Amniotic stem cell (primary cell): ENCODE measurements at regions not wholly inside any gene's neighbourhood (a gene's known extent, or its start where the extent isn't known, plus 50 kb on each side); places are given as distances from the start of the nearest gene placed in this dataset.

Experiments
- DNase-seq: peaks from one replicate; lab custom pipeline; 2025; lab: John Stamatoyannopoulos, UW

DNA sequence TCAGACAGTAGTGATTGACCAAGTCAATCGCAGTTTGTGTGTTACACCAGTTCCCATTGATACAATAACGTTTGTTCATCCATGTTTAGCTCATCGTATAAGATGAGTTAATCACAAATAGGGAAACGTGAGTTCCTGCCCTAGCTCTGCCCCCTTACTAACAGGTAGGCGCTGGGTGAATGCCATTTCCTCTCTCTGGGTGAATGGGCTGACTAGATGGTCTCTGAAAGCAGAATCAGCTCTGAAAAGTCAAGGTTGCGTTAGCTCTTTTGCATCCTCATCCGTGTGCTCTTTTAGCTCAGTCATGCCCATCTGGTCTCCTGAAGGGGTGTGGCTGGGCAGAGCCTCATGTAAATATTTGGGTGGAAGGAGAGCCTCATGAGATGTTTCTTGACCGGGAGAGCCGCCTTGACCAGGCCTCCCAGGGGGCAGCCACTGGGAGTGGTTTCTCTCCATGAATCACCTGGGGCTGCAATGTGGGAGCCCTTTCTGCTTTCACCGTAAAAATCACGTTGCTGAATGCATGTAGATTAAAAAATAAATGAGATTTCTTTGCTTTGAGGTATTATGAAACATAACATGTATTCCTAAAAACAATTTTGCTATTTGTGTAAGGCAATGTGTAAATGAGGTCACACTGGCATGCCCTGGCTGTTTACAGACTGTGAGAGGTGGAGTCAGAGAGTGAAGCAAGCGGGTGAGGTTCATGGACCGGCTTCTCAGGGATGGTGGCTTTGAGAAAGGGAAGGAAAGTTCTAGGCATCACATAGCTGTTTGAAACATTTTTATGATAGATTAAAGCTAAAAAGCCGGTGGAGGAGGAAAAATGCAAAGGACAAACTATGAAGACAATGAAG, 108.4 kb upstream of the RASGRP1 start:
- DNase-seq: no peak

DNA sequence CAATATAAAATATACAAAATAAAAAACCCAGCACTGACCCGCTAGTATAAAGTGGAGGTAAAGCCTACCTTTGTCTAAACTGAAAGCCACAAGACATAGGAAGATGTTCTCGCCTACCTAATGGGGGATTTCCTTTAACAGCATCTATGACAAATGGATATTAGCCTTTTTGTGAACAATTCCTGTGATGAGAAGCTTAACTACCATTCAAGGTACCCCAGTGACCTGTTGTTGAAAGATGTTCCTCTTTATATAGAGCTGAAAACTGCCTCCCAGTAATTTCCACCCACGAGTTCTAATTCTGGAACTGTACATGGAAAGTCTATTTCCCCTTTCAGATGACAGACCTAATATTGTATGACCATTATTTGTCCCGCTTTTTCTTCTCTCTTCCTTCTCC, 109.8 kb upstream of the RASGRP1 start:
- no peak for DNase-seq

DNA sequence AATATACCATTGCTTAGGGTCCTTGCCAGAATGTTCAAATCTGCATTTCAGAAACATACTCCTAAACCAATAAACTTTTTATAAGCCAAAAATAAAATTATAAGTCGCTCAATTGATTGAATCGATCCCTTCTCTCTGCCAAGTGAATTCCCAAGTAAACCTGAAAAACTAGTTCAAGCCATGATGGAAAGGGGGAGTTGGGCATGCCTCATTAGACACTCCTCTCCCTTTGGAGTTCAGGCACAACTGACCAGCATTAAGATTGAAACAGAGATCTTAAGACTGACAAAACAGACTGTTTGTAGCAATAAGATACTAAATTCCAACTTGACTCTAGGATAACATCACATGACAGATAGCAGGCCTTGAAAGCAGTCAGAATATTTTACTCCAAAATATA, 113.7 kb upstream of the RASGRP1 start:
- DNase-seq: no peak

DNA sequence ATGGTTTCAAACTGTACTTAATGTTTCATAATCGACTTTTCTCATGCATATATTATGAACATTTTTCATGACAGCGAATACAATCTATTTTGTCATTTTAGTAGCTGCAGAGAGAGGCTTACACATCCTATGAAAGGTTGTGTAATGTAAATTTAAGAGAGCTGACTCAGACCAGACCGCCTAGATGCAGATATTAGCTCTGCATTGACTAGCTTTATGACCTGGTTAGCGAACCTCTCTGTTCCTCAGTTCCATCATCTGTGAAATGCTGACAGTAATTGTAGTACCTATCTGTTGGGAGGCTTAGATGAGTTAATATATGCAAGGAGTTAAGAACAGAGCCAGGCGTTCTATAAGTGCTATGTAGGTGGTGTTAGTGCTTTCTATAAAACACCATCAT, 116.2 kb upstream of the RASGRP1 start:
- no peak for DNase-seq

DNA sequence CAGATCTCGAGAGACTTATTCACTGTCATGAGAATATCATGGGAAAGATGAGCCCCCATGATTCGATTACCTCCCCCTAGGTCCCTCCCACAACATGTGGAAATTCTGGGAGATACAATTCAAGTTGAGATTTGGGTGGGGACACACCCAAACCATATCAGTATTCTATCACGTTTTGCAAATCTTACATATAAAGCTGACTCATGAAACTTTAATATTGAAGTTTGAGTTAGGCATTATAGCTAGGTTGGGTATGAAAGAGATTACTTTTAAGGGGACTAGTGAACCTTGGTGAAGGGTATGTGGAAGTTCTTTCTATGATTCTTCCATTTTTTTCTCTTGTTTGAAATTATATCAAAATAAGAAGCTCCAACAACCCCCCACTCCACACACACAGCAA, 117.7 kb upstream of the RASGRP1 start:
- no peak for DNase-seq

DNA sequence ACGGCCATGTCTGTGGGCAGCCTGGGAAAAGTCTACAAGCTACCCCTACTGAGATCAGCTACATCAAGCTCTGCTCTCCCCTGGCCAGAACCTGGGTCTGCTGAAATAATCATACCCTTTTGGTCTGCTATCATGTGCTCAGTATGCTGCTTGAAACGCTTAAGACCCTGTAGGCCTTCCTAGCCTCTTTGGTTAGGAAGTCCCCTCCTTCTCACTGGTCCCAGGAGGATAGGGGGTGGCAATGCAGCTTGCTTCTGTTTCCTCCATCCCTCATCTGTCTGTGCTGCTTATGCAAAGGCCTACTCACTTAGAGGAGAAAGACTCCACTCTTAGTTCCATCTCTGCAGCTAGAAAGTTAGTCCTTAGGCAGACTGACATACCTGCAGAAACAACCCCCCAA, 118.2 kb upstream of the RASGRP1 start:
- DNase-seq: no peak

DNA sequence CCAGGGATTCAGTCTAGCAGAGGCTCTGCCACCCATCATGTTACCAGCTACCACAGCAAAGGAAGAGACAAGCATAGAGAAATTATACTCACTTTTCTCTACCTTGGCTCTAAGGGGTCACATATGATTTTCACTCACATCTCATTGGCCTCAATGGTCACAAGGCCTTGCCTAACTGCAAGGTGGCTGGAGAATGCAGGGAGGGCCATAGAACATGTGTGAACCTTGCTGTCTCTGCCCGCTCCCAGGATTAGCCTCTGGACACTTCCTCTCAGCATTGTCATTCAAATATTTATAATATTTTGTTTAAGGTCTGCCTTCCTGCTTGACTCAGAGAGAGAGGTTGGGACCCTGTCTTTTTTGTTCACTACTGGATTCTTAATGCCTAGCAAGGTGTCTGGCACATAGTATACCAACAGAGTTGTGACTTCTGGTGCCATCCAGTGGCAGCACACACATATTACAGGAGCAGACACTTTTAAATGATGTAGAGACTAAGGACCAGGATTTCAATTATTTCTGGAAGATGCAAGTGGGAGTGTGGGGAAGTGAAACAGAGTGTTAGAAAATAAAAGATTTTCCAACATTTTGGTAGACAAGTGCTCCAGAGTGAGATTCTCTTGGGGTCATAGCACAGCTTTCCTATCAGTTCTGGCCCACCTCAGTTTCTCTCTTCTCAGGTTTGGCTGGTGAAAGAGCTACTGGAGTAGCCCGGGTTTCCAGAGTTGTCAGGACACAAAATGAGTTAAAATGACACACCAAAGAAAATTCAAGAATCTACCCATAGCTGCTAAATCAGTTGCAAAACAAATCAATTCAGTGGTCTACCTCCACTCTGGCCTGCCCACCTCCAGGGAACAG, 119.0 kb upstream of the RASGRP1 start:
- no peak for DNase-seq

DNA sequence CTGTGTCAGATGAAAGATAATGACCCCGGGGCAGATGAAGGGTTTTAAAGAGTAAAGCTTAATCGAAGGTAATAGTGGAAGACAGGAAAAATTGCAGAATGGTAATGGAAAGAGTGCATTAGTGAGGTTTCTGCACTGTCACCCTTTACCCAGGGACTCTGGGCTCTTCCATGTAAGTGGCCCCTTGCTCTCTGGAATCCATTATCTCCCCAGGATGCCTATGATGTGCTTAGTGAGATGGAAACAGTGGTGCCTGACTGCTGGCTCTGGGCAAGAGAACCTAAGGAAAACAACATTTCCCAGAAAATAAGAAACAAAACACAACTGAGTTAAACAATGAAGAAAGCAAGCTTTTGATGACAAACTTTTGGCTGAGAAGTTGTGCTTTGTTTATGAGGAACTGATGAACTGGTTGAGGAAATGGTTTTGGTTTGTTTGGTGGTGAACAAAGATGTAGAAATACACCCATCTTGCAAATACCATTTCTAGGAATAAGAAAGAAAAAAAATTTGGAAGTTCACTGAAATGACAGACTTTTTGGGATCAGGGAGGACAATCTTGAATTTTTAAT, 119.9 kb upstream of the RASGRP1 start:
- no peak for DNase-seq

DNA sequence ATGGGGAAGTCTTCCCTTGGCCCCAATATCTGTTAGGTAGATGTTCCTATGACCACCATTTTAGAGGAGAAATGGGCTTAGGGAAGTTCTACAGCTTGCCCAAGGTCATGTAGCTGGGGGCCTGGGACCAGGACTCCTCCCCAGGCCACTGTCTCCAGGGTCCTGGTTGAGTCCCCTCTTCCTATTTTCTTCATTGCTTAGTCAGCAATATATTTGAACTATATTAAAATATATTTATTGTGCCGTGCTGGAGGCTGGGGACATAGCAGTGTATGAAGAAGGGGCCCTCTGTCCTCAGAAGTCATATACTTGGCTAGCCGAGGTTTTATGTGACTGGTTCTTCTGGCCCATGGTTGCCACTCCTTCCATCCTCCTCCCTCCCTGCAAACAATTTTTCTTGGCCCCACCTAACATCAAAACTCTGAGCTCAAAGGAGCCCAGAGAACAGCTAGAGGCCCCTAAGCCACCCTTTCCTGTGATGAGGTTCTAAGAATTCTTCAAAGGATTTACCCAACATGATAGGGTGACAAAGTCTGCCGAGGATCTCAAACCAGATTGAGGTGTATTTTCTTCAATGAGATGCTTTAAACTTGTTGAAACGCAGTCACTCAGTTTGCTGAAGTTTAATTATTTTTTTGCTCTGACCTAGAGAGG, 121.2 kb upstream of the RASGRP1 start:
- DNase-seq: no peak

DNA sequence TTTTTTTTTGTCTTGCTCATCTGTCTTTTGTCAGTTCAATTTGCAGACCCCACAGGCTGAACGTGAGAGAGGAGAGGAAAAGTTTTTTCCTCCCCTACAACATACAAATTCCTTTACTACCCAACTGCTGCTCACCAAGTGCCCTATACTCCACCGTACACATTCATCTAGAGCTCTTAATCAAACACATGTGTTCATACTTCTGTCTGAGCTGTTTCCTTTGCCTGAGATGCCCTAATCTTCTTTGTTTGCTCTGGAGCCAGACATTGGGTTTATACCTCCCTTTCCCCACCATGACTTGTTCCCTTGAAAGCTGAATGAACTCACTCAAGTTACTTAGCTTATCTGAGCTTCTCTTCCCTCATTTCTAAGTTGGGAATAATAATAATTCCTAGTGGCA, 122.7 kb upstream of the RASGRP1 start:
- DNase-seq: no peak

DNA sequence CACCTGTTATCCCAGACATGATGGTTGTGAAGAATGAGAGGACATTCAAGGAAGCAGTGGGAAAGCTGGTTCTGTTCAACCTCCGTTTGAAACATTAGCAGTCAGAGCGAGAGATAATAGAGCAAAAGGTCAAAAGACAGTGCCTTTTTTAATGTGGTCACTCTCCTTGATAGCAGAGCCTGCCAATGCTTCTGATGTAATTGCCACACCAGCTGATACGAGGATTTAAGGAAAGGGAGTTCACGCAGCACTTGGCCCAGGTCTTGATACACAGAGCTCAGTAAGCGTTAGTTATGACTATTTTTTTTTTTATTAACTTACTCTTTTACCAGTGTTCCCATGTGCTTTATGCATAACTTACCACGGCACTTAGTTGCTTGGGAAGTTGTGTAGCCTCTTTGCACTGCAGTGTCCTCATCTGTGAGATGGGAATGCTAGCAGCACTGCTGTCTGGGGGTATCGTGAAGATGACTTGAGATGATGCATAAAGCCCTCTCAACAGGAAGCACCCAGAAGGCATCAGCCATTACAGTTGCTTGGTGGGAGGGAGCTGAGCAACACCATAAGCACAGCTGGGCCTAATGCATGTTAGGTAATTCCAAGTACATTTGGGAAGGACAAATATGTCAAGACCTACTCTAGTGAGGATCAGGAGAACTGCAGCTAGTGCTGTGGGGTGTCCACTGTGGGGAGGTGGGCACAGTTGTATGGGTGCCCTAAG, 123.3 kb upstream of the RASGRP1 start:
- no peak for DNase-seq

DNA sequence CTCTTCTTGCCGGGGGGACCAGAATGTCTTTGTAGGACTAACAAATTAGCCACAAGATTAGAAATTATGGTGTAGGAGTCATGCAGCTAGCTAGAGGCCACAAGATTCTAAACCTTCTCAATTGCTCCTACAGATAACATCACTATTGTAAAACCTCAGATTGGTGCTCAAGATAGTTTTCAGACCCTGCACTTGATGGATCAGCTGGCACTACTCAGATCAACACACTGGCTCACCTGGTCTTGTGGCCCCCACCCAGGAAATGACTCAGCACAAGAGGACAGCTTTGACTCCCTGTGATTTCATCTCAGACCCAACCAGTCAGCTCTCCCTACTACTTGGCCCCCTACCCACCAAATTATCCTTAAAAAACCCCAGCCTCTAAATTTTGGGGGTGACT, 124.1 kb upstream of the RASGRP1 start:
- DNase-seq: no peak

DNA sequence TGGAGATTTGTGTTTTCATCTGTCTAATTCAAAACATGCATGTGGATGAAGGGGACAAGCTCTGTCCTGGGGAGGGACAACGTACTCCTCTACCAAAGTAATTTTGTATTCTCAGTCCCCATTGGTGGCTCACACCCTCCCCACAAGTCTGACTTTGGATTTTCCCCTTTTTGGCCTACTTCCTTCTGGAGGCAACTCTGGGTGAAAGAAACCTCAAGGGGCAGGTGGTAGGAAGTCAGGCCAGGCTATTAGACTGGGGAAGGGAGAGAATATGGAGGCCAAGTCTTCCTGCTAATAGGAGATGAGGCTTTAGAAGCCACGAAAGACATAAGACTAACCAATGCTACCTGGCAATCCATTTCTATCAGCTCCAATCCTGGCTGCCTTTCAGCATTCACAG, 124.9 kb upstream of the RASGRP1 start:
- DNase-seq: no peak

DNA sequence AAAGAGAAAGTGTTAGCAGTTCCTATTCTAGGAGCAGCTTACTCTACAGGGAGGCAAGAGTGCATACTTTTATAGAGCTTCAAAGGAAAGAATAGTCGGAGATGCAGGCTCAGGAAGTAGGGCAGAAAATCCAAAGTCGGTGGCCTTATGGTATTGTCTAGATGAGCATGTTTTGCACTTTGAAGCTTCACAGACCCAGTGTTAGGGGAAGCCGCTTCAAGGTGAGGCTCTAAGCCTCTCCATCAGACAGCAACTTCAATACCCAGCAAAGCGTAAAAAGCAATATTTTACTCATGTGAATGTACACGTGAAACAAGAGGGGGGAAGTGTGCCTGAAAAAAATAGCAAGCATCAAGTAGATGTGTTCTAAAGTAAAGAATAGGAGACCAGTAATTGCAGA, 125.6 kb upstream of the RASGRP1 start:
- DNase-seq: no peak

DNA sequence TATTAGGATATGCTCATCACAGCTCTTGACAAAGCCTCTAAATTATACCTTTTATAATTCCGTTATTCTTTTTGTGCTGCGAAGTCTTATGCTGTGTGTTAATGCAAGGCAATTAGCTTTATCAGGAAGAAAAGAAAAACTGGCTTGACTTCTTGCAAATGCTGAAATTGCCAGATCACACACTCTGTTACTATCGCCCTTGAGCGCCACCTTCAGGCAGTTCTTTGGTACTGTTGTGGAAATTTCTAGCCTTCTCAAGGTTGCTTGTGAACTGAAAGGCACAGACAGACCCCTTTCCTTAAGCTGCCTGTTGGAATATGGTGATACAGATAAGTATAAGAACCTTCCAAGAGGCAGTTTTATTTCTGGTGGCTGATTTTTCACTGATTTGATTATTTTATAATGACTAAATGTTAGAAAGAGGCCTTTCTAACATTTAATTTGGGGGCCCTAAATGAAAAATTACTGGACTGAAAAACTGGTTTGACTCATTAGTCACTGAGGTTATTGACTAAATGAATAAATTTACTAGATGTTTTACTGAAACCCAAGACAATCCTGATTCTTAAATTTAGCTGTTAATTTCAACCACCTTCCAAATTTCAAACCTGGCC, 126.2 kb upstream of the RASGRP1 start:
- no peak for DNase-seq

DNA sequence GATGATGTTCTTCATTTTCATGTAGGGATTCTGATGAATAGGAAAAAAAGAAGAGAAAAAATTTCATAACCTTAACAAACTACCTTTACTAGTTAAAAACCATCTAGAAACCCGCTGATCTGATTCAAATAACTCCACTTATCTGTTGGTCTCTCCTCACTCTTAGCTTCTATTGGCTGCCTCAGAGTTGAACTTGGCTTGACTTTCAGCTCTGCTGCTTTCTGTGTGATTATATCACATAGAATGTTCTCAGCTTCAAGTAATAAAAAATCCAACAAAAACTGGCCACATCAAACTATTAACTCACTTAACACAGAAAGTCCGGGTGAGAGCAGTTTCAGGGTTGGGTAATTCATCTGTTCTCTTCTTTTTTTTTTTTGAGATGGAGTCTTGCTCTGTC, 126.8 kb upstream of the RASGRP1 start:
- no peak for DNase-seq

DNA sequence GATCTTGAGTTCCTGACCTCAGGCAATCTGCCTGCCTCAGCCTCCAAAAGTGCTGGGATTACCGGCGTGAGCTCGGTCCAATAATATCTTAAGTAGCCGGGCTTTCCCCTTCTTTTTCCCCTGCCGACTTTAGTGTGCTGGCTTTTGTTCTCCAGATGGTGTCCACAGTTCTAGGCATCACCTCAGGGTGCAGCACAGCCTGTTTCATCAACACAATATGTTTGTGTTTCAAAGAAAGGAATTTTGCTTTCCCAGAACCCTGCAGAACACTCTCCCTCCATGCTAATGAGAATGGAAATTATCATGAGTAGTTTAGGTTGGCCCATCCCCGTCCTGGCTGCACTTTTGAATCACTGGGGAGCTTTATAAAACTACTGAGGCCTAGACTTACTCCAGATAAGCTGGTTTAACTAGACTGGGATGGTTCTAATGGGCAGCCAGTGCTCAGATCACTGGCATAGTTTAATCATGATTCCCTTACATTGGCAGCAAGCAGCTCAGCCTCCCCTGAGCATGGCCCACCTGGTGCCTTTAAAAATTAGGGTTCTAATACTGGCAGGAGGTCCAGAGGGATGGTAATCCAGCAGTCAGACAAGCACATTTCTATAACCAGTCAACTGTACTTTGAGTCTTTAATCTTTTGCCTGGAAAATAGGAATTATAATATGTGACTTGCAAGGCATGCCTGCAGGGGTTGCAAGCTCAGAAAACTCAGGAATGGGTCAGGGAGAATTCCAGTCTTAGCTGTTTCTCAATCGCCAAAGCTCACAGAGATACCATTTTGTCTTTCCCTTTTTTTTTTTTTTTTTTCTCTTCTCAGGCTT, 127.6 kb upstream of the RASGRP1 start:
- DNase-seq: no peak

DNA sequence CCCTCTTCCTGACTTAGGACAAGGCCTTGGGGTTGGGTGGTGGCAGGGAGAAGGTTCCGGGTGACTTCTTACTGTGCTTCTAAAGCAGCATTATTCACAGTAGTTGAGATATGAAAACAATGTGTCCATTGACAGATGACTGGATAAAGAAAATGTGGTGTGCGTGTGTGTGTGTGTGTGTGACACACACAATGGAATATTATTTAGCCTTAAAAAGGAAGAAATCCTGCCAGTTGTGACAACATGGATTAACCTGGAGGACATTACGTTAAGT, 128.1 kb upstream of the RASGRP1 start:
- no peak for DNase-seq

DNA sequence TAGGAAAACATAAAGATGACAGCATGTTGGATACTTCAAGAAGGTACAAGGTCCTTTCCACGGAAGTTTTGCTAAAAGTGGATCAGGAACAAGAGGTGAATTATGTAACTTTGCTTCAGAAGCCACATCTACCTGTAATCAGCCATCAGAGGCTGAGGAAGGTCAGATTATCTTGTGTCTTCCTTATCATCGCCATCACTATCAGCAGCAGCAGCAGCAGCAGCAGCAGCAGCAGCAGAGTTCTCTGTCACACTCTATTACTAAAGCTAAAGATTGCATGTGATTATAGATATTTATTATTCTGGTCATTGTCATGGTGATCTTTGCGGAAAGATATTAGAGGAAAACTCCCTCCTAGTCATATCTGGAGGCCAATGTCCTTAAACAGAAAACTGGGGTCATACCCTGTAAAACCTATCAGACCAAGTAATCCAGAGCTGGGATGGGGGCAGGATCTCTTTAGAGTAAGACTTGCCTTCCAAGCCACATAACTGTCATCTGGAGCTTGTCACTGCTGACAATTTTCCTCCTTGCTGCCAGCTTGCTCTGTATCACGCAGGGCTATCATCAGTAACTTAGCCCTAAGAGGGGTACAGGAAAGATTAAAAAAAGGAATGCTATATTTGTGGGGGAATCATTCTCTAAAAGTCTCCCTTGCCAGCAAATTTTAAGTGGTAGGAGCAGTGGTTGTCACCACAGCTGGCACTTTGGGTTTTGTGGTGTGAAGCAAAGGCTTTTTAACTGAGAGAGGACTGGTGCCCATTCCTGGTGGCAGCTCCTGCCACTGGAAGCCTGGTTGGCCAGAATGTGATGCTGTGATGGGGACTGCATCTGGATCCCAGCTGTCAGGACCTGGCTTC, 130.9 kb upstream of the RASGRP1 start:
- DNase-seq: no peak
